Superior temporal gyrus (tissue), 1 donor: ENCODE measurements at regions not wholly inside any gene's neighbourhood (a gene's known extent, or its start where the extent isn't known, plus 50 kb on each side); places are given as distances from the start of the nearest gene placed in this dataset.

Source experiments
- DNase-seq: peaks from one replicate; pipeline ENCODE4 v3.0.0-alpha.2; 2016; ENCODE audit errors: extremely low spot score

DNA sequence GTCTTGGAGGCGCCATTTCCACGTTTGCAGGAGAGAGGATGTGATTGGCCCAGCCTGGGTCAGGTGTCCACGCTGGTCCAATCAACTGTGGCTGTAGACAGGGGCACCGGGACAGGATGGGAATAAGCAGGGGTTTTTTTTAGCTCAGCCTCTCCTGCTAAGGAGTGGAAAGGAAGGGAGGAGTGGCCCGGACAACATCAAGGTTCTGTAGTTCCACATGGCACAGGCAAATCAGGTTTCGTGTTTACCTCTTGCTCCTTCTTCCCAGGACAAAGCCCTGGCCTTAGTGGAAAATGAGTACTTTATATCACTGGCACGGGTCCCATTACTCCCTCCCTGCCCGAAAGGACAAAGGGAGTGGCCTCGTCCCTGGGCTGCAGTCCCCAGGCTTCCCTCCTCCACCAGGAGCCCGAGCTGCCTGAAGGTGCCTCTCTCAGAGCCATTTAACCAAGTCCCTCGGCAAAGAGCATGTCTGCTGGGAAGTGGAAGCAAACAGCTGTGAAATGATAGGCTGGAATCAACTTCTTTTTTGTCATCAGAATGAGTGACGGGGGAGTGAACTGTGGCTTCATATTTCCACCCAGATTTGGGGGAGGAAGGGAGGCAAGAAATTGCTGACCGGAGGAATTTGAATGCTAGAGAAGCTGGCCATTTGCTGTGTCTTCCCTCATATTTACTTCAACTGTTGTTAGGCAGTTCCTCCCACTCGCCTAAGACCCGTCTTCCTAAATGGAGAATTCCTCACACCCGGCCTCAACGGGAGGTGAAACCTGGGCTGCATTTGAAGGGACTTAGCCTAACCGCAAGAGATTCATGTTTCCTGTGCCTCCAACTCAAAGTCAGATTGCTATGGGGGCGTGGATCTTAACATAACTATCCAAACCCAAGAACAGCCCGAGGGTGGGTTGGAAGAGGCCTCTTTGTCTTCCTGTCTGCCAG is 84.9 kb upstream of the SLC44A3 start:
- DNase-seq: no peak

- DNase-seq: no peak
These were observed 88.3 kb upstream of the SLC44A3 start for GRCh38 chr1:94731891-94732290.

DNA sequence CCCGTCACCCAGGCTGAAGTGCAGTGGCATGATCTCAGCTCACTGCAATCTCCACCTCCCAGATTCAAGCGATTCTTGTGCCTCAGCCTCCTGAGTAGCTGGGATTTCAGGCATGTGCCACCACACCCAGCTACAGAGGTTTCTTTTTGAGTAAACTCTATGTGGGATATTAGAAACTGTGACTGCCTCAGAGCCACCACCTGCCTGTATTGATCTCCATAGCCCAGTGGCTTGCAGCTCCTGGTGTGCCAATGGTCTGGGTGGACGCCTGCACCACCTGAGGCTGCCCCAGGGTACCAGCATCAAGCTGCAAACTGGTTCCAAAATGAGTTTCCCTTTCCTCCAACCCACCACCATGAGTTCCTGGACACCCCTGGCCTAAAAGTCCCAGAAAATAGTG is 89.7 kb upstream of the SLC44A3 start:
- no peak for DNase-seq

- DNase-seq: no peak
These were observed 90.9 kb upstream of the SLC44A3 start for GRCh38 chr1:94729267-94729666.

- DNase-seq: no peak
These were observed 92.1 kb upstream of the SLC44A3 start for GRCh38 chr1:94727846-94728715.

GRCh38 chr1:94726981-94727685 is 93.0 kb upstream of the SLC44A3 start:
- DNase-seq: no peak

GRCh38 chr1:94725566-94725965 is 94.6 kb upstream of the SLC44A3 start:
- no peak for DNase-seq

GRCh38 chr1:94723894-94724293 is 96.3 kb upstream of the SLC44A3 start:
- no peak for DNase-seq

GRCh38 chr1:94723463-94723862 is 96.7 kb upstream of the SLC44A3 start:
- no peak for DNase-seq

DNA sequence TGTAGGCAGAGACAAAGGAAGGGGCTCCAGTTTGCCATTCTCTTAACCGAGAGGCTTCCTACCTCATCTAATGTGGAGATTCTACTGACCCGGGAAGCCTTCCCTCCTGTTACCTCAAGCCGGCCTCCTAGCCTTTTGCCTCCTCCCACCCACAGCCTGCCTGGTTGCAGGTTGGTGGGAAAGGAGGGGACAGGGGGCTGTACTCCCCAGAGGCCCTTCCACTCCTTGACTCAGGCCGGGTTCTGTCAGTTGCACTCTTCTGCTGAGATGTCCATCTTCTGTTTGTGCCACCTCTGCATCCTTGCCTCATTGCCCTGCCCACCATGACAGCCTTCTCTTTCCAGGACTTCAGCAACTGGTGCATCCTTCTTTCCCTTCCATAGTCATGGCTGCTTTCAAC is 98.0 kb upstream of the SLC44A3 start:
- DNase-seq: no peak

- no peak for DNase-seq
These were observed 98.9 kb upstream of the SLC44A3 start for GRCh38 chr1:94721240-94721639.

DNA sequence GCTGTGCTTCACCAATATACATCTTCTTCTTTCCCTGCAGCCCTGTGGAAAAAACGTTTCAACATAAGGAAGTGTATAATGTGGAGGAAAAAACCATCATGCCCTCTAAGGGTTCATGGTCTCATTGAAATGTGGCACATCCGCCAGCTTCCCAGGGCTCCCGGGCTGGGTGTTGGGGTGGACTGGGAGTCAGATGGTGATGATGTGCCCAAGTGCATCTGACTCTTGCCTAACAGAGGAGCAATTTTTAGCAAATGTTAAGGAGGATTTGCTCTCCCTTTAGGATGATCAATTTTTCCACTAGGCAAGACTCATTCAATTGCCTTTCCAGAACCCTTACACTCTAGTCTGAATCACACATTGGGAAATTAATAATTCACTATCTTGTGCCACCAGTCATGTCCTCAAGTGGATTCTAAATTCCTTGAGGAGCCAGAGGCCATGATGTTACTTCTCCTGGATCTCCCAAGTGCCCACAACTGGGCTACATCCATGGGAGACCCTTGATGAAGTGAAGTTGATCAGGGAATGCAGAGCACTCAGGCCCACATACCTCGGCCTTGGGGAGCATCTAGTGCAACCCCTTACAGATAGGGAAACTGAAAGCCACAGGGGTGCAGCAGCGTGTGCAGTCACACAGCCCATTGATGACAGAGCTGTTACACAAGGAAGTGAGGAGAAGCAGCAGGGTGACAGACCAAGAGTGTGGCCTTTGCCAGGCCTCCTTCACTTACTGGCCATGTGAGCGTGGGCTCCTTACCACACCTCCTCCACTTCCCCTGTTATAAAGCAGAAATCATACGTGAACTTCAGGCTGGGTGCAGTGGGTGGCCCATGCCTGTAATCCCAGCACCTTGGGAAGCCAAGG is 100.0 kb upstream of the SLC44A3 start:
- DNase-seq: no peak

- DNase-seq: no peak
These were observed 103.2 kb upstream of the SLC44A3 start for GRCh38 chr1:94716965-94717364.

- DNase-seq: no peak
These were observed 104.8 kb upstream of the SLC44A3 start for GRCh38 chr1:94715321-94715720.

- no peak for DNase-seq
These were observed 105.6 kb upstream of the SLC44A3 start for GRCh38 chr1:94714552-94714951.

DNA sequence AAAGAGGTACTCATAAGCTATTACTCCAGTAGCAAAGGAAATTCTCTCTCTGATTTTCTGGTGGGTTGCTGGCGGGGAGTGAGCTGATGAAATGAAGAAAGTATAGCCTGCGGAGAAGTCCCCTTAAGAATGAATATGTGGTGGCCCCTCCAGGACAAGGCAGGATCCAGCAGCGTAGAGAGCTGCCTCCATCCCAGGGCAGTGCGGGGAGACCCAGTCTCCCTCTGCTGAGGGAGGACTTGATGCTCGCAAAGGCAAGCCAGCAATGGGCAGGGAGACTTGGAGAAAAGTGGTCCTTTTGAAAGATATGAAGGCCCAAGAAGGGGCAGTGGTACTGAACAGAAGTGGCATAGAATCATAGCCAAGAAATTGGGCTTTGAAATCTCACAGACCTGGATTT is 106.0 kb upstream of the SLC44A3 start:
- no peak for DNase-seq

DNA sequence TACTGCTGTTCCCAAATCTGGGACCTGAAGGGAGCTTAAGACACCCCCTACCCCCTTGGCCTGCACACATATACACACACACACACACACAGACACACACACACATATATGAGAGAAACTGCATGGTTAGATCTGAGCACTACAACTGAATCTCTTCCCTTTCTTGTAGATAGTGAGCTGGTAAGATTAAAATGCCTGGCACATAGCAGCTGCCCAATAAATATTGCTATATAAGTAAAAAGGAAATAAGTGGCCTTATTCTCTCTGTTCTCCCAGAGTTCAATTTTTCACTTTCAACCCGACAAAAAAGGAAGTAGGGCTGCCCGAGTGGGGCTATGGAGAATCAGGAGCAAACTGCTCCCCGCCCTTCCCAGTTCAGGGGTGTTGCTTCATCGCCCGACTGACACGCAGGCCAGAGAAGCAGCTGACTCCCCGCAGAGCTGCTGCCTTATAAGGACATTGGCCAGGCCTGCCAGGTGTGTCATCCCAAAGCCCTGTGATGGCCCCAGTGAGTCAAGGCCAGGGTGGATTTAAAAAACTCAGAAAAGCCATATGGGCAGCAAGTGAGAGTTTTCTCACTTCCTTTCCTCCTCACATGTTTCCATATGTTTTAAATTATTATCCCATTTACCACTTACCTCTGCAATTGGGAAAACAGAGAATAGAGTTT is 106.5 kb upstream of the SLC44A3 start:
- DNase-seq: no peak

DNA sequence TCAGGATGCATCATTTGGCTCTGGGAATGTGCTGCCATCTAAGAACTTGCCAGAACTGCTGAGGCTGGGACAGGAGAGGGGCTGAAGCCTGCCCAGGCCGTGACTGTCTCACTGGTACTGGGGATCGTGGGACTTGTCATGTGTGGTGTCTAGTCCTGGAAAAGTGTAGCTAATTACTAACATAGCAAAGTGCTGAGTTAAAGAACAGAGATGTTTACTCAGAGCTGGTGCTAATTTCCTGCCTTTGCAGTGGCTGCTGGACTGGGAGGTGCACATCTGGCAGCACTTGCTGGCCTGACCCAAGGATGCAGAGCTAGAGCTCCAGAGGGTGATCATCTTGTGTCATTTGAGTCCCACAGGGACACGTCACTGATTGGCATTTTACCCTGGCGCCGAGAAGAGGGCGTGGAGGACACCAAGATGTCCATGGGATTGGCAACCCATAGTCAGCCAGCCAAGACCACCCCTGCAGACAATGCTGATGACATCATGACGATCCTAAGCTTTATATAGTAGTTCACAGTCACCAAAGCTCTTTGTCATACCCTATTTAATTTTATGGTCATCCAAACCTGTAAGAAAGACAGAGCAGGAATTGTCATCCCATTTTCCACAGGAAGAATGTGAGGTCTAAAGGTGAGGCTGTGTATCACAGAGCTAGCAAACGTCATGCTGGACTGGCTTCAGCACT is 110.1 kb upstream of the SLC44A3 start:
- no peak for DNase-seq

- no peak for DNase-seq
These were observed 111.3 kb upstream of the SLC44A3 start for GRCh38 chr1:94708811-94709210.

- DNase-seq: no peak
These were observed 111.9 kb upstream of the SLC44A3 start for GRCh38 chr1:94708299-94708685.
